ENCODE measurements at regions not wholly inside any gene's neighbourhood (a gene's known extent, or its start where the extent isn't known, plus 50 kb on each side); places are given as distances from the start of the nearest gene placed in this dataset.

DNA sequence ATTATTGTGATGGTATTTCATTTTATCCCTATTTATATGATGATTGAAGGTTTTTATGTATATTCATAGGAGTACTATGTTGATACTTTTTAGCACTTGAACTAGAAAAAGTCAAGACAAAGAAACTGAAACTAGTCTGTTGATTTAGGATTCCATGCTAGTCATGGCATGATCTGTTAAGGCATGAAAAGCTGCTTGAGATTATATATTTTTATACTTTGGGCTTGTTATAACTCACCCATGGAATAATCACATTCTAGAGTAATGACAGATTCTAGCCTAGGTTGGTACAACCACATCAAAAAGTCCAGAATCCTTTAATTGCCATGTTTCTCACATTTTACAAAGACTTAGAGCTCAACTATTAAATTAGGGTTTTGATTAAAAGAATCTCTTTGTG, 472.6 kb upstream of the CELF4 start:
- ATAC-seq (no peak), FAIRE-seq (no peak), DNase-seq (ENCODE audit: low read depth, low spot score) (no peak)
- H3K27ac ChIP-seq (ENCODE audit: control insufficient read depth, insufficient read depth), result no peak overlapping the region
- TF ChIP-seq, protein P1, sequence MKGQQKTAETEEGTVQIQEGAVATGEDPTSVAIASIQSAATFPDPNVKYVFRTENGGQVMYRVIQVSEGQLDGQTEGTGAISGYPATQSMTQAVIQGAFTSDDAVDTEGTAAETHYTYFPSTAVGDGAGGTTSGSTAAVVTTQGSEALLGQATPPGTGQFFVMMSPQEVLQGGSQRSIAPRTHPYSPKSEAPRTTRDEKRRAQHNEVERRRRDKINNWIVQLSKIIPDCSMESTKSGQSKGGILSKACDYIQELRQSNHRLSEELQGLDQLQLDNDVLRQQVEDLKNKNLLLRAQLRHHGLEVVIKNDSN (IDR thresholded peaks at IDR 0.05; ENCODE audit: borderline replicate concordance, extremely low read length, insufficient read depth, low read depth, low read length), result no peak
- TF ChIP-seq SREBF2 (IDR thresholded peaks at IDR 0.05; ENCODE audit: low read length), result no peak
- no peak overlapping the region for H3K4me2 ChIP-seq (ENCODE audit: control insufficient read depth, insufficient read depth)
- ChIA-PET POLR2A (no interaction called here), RAD21 (ENCODE audit: unreplicated experiment) (no interaction called here), CTCF (interaction anchor here (1.6 kb wide), 1 partner anchor 12 kb away, joined by 3 read pairs; no protein-coding TSS in a partner anchor), SMC1A (ENCODE audit: uncharacterized antibody, unreplicated experiment) (interaction anchor here (0.7 kb wide), 1 partner anchor 9 kb away, joined by 3 read pairs; no protein-coding TSS in a partner anchor)
- in situ Hi-C loops (cut with MboI) (no loop called here), intact Hi-C loops (cut with micrococcal nuclease; ENCODE audit: unreplicated experiment) (no loop called here)
- H3K4me1 ChIP-seq (ENCODE audit: control insufficient read depth, insufficient read depth, low read length), result no peaks in the 10 kb centered on the region
- no peaks in the 10 kb centered on the region for H3K36me3 ChIP-seq (ENCODE audit: control insufficient read depth in 2 of 2, insufficient read depth in 2 of 2, low read length in 1 of 2)
- H3K9me3 ChIP-seq (replicated peaks; ENCODE audit: control insufficient read depth, insufficient read depth, low read length), result no peaks in the 10 kb centered on the region
- no TSS peak for BruUV-seq (replicated peaks)
- no peaks in the 10 kb centered on the region for H3K79me2 ChIP-seq (ENCODE audit: control insufficient read depth, insufficient read depth, low read length)
- no peaks in the 10 kb centered on the region for H4K20me1 ChIP-seq (ENCODE audit: control insufficient read depth, insufficient read depth)
- no peak overlapping the region for H2AFZ ChIP-seq (ENCODE audit: control insufficient read depth, low read depth, low read length)
- H3K9ac ChIP-seq (ENCODE audit: control insufficient read depth, insufficient read depth, low read length), result no peak overlapping the region
- H3K4me3 ChIP-seq, result no peak overlapping the region
- no peaks in the 10 kb centered on the region for H3K27me3 ChIP-seq (replicated peaks in 1 of 2; ENCODE audit: control insufficient read depth in 2 of 2, insufficient read depth in 2 of 2, low read length in 1 of 2)

DNA sequence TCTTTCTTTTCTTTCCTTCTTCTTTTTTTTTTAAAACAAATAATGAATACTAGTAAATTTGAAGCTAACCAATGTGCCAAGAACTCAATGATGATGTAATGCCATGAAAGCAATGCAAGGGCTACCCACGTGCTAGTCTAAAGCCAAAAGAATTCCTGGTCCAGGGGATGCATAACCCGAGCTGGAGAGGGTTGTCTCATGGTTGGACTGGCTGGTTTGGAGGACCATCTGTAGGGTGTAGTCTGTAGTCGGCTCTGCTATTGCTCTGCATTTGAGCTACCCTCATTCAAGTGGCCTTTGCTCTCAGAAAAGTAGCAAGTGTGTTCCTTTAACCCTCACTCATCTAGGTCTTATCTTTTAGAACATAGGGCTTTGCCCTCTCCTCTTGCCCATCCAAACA, 469.6 kb upstream of the CELF4 start:
- ChIA-PET POLR2A (no interaction called here), SMC1A (ENCODE audit: uncharacterized antibody, unreplicated experiment) (no interaction called here), RAD21 (ENCODE audit: unreplicated experiment) (no interaction called here), CTCF (no interaction called here)
- in situ Hi-C loops (cut with MboI) (no loop called here), intact Hi-C loops (cut with micrococcal nuclease; ENCODE audit: unreplicated experiment) (no loop called here)
- no peaks in the 10 kb centered on the region for H3K4me1 ChIP-seq (ENCODE audit: control insufficient read depth, insufficient read depth, low read length)
- FAIRE-seq (no peak), DNase-seq (ENCODE audit: low read depth, low spot score) (no peak), ATAC-seq (no peak)
- no TSS peak for BruUV-seq (replicated peaks)
- no peaks in the 10 kb centered on the region for H3K27me3 ChIP-seq (replicated peaks in 1 of 2; ENCODE audit: control insufficient read depth in 2 of 2, insufficient read depth in 2 of 2, low read length in 1 of 2)
- H3K4me2 ChIP-seq (ENCODE audit: control insufficient read depth, insufficient read depth), result no peak overlapping the region
- no peak overlapping the region for H3K4me3 ChIP-seq
- no peak overlapping the region for H2AFZ ChIP-seq (ENCODE audit: control insufficient read depth, low read depth, low read length)
- H4K20me1 ChIP-seq (ENCODE audit: control insufficient read depth, insufficient read depth), result no peaks in the 10 kb centered on the region
- H3K36me3 ChIP-seq (ENCODE audit: control insufficient read depth in 2 of 2, insufficient read depth in 2 of 2, low read length in 1 of 2), result no peaks in the 10 kb centered on the region
- no peak overlapping the region for H3K27ac ChIP-seq (ENCODE audit: control insufficient read depth, insufficient read depth)
- H3K9me3 ChIP-seq (replicated peaks; ENCODE audit: control insufficient read depth, insufficient read depth, low read length), result no peaks in the 10 kb centered on the region
- no peaks in the 10 kb centered on the region for H3K79me2 ChIP-seq (ENCODE audit: control insufficient read depth, insufficient read depth, low read length)
- H3K9ac ChIP-seq (ENCODE audit: control insufficient read depth, insufficient read depth, low read length), result no peak overlapping the region
- WGBS (ENCODE audit: insufficient coverage, insufficient replicate concordance, low lambda C conversion rate, missing lambda C conversion rate), result 8% methylated on average over 3 of the region's 3 CpGs
- TF ChIP-seq SRF (IDR thresholded peaks at IDR 0.05; ENCODE audit: low read depth in 2 of 2, low read length in 2 of 2) (no peak), TAF1 (IDR thresholded peaks at IDR 0.05; ENCODE audit: borderline replicate concordance, low read depth, low read length) (no peak)
- TF ChIP-seq, protein P2, sequence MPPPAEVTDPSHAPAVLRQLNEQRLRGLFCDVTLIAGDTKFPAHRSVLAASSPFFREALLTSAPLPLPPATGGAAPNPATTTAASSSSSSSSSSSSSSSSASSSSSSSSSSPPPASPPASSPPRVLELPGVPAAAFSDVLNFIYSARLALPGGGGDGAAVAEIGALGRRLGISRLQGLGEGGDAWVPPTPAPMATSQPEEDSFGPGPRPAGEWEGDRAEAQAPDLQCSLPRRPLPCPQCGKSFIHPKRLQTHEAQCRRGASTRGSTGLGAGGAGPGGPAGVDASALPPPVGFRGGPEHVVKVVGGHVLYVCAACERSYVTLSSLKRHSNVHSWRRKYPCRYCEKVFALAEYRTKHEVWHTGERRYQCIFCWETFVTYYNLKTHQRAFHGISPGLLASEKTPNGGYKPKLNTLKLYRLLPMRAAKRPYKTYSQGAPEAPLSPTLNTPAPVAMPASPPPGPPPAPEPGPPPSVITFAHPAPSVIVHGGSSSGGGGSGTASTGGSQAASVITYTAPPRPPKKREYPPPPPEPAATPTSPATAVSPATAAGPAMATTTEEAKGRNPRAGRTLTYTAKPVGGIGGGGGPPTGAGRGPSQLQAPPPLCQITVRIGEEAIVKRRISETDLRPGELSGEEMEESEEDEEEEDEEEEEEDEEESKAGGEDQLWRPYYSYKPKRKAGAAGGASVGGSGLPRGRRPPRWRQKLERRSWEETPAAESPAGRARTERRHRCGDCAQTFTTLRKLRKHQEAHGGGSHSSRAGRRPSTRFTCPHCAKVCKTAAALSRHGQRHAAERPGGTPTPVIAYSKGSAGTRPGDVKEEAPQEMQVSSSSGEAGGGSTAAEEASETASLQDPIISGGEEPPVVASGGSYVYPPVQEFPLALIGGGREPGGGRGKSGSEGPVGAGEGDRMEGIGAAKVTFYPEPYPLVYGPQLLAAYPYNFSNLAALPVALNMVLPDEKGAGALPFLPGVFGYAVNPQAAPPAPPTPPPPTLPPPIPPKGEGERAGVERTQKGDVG (CRISPR knock-in tag; IDR thresholded peaks at IDR 0.05), result no peak
- TF ChIP-seq, protein P3, sequence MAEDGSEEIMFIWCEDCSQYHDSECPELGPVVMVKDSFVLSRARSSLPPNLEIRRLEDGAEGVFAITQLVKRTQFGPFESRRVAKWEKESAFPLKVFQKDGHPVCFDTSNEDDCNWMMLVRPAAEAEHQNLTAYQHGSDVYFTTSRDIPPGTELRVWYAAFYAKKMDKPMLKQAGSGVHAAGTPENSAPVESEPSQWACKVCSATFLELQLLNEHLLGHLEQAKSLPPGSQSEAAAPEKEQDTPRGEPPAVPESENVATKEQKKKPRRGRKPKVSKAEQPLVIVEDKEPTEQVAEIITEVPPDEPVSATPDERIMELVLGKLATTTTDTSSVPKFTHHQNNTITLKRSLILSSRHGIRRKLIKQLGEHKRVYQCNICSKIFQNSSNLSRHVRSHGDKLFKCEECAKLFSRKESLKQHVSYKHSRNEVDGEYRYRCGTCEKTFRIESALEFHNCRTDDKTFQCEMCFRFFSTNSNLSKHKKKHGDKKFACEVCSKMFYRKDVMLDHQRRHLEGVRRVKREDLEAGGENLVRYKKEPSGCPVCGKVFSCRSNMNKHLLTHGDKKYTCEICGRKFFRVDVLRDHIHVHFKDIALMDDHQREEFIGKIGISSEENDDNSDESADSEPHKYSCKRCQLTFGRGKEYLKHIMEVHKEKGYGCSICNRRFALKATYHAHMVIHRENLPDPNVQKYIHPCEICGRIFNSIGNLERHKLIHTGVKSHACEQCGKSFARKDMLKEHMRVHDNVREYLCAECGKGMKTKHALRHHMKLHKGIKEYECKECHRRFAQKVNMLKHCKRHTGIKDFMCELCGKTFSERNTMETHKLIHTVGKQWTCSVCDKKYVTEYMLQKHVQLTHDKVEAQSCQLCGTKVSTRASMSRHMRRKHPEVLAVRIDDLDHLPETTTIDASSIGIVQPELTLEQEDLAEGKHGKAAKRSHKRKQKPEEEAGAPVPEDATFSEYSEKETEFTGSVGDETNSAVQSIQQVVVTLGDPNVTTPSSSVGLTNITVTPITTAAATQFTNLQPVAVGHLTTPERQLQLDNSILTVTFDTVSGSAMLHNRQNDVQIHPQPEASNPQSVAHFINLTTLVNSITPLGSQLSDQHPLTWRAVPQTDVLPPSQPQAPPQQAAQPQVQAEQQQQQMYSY (CRISPR knock-in tag; IDR thresholded peaks at IDR 0.05), result no peak

Data from GM12878 (cell line).